Lower leg skin (tissue), 3 donors: ENCODE measurements at regions not wholly inside any gene's neighbourhood (a gene's known extent, or its start where the extent isn't known, plus 50 kb on each side); places are given as distances from the start of the nearest gene placed in this dataset.

Experiments
- POLR2A ChIP-seq, 2 donors: fragments of 450-650 bp; IDR thresholded peaks; one replicate each; pipeline ENCODE4 v1.6.1; 2016 to 2017; ENCODE audit warnings: antibody characterized with exemption in 2 of 2, mild to moderate bottlenecking in 1 of 2, moderate library complexity in 1 of 2
- TF ChIP-seq, protein P1 (sequence below), 3 donors: fragments of 450-650 bp; IDR thresholded peaks; one replicate each; pipeline ENCODE4 v1.5.1; 2016; ENCODE audit warnings: antibody characterized with exemption in 3 of 3, mild to moderate bottlenecking in 3 of 3, moderate library complexity in 2 of 3

DNA sequence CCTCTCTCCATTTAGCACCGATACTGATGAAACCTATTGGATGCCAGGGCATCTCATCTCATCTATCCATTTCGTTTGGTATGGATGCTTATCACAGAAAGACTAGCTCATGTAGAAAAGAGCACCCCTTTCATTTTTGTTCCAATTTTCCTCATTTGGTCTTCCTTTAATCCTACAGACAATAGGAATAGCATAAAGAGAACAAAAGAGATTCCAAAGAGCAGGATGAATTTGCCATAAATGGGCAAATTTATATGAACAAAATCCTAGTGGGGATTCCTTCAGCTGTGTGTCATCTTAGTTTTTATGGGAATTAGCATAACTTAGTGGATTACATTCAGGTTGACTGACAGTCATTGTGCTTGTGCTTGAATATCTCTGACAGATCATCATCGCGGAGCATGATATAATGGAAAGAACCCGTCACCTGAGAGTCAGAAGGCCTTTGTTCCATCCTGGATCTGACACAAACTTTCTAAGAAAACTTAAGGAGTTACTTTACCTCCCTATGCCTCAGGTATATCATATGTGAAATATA, 777.5 kb upstream of the ADGRL2 start:
- TF ChIP-seq, protein P1, sequence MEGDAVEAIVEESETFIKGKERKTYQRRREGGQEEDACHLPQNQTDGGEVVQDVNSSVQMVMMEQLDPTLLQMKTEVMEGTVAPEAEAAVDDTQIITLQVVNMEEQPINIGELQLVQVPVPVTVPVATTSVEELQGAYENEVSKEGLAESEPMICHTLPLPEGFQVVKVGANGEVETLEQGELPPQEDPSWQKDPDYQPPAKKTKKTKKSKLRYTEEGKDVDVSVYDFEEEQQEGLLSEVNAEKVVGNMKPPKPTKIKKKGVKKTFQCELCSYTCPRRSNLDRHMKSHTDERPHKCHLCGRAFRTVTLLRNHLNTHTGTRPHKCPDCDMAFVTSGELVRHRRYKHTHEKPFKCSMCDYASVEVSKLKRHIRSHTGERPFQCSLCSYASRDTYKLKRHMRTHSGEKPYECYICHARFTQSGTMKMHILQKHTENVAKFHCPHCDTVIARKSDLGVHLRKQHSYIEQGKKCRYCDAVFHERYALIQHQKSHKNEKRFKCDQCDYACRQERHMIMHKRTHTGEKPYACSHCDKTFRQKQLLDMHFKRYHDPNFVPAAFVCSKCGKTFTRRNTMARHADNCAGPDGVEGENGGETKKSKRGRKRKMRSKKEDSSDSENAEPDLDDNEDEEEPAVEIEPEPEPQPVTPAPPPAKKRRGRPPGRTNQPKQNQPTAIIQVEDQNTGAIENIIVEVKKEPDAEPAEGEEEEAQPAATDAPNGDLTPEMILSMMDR (IDR thresholded peaks at IDR 0.05) = no peak
- no peak for TF ChIP-seq POLR2A (IDR thresholded peaks at IDR 0.05)
